ENCODE measurements at regions not wholly inside any gene's neighbourhood (a gene's known extent, or its start where the extent isn't known, plus 50 kb on each side); places are given as distances from the start of the nearest gene placed in this dataset.

GRCh38 chr9:75235632-75236031 lies 147.3 kb downstream of the OSTF1 start:
- no peak overlapping the region for H3K4me3 ChIP-seq (ENCODE audit: control insufficient read depth, low read depth, low read length)
- TF ChIP-seq CTCF (conservative IDR thresholded peaks at IDR 0.05; ENCODE audit: control insufficient read depth, insufficient read depth, low read depth, low read length), result no peak
- DNase-seq (ENCODE audit: low read depth), result no peak

GRCh38 chr9:75238311-75238976 lies 150.1 kb downstream of the OSTF1 start:
- DNase-seq (ENCODE audit: low read depth), result peak; percentile 53
- no peak overlapping the region for H3K4me3 ChIP-seq (ENCODE audit: control insufficient read depth, low read depth, low read length)
- peak; percentile 45 for TF ChIP-seq CTCF (conservative IDR thresholded peaks at IDR 0.05; ENCODE audit: control insufficient read depth, insufficient read depth, low read depth, low read length)

- no peak for TF ChIP-seq CTCF (conservative IDR thresholded peaks at IDR 0.05; ENCODE audit: control insufficient read depth, insufficient read depth, low read depth, low read length)
- peak; percentile 51 for DNase-seq (ENCODE audit: low read depth)
- no peak overlapping the region for H3K4me3 ChIP-seq (ENCODE audit: control insufficient read depth, low read depth, low read length)
These were observed 150.9 kb downstream of the OSTF1 start for GRCh38 chr9:75239176-75239575.

- no peak for DNase-seq (ENCODE audit: low read depth)
- H3K4me3 ChIP-seq (ENCODE audit: control insufficient read depth, low read depth, low read length), result no peak overlapping the region
- TF ChIP-seq CTCF (conservative IDR thresholded peaks at IDR 0.05; ENCODE audit: control insufficient read depth, insufficient read depth, low read depth, low read length), result no peak
These were observed 154.1 kb downstream of the OSTF1 start for GRCh38 chr9:75242426-75242825.

GRCh38 chr9:75246949-75247348 lies 158.6 kb downstream of the OSTF1 start:
- DNase-seq (ENCODE audit: low read depth), result no peak
- TF ChIP-seq CTCF (conservative IDR thresholded peaks at IDR 0.05; ENCODE audit: control insufficient read depth, insufficient read depth, low read depth, low read length), result no peak
- no peak overlapping the region for H3K4me3 ChIP-seq (ENCODE audit: control insufficient read depth, low read depth, low read length)

- no peak overlapping the region for H3K4me3 ChIP-seq (ENCODE audit: control insufficient read depth, low read depth, low read length)
- peak; percentile 48 for DNase-seq (ENCODE audit: low read depth)
- peak; percentile 86 for TF ChIP-seq CTCF (conservative IDR thresholded peaks at IDR 0.05; ENCODE audit: control insufficient read depth, insufficient read depth, low read depth, low read length)
These were observed 177.2 kb downstream of the OSTF1 start for GRCh38 chr9:75265525-75265972.

All from fibroblast of mammary gland (primary cell).